Endothelial cell (in vitro differentiated cells): ENCODE measurements at regions not wholly inside any gene's neighbourhood (a gene's known extent, or its start where the extent isn't known, plus 50 kb on each side); places are given as distances from the start of the nearest gene placed in this dataset.

Experiments used
- DNase-seq: peaks from one replicate; pipeline ENCODE4 v3.0.0; 2021; ENCODE audit warnings: low spot score
- H3K27ac Mint-ChIP-seq: one replicate; pipeline ENCODE4 v1.8.0; 2021; ENCODE audit warnings: mixed read lengths, inconsistent platforms; ENCODE audit not compliant: unreplicated experiment
- H3K27me3 Mint-ChIP-seq: one replicate; pipeline ENCODE4 v1.8.0; 2021; ENCODE audit warnings: mild to moderate bottlenecking, moderate library complexity, mixed read lengths, inconsistent platforms; ENCODE audit not compliant: unreplicated experiment
- H3K36me3 Mint-ChIP-seq: one replicate; pipeline ENCODE4 v1.8.0; 2021; ENCODE audit warnings: mild to moderate bottlenecking, low read depth, mixed read lengths, inconsistent platforms; ENCODE audit not compliant: unreplicated experiment
- H3K4me1 Mint-ChIP-seq: one replicate; pipeline ENCODE4 v1.8.0; 2021; ENCODE audit warnings: mild to moderate bottlenecking, mixed read lengths, inconsistent platforms; ENCODE audit not compliant: unreplicated experiment
- H3K4me3 Mint-ChIP-seq: one replicate; pipeline ENCODE4 v1.8.0; 2021; ENCODE audit warnings: mild to moderate bottlenecking, mixed read lengths, inconsistent platforms; ENCODE audit not compliant: unreplicated experiment
- H3K9me3 Mint-ChIP-seq: one replicate; pipeline ENCODE4 v1.8.0; 2021; ENCODE audit warnings: mixed read lengths, inconsistent platforms; ENCODE audit not compliant: unreplicated experiment
- CTCF ChIP-seq: fragments of 200-600 bp; sonication (generic); IDR thresholded peaks from one replicate; pipeline ENCODE4 v1.5.0; 2021; ENCODE audit warnings: antibody characterized with exemption; ENCODE audit not compliant: unreplicated experiment

GRCh38 chr4:29058531-29058930 lies 1661.6 kb upstream of the PCDH7 start:
- Mint-ChIP-seq H3K27ac (no peak overlapping the region), H3K36me3 (no peaks in the 10 kb centered on the region), H3K27me3 (no peaks in the 10 kb centered on the region), H3K4me3 (no peak overlapping the region), H3K4me1 (peaks cover 9% of the 10 kb centered on the region), H3K9me3 (no peaks in the 10 kb centered on the region)
- TF ChIP-seq CTCF, result no peak
- no peak for DNase-seq

- H3K27ac Mint-ChIP-seq, result no peak overlapping the region
- no peak overlapping the region for H3K4me3 Mint-ChIP-seq
- no peaks in the 10 kb centered on the region for H3K36me3 Mint-ChIP-seq
- H3K27me3 Mint-ChIP-seq, result no peaks in the 10 kb centered on the region
- H3K4me1 Mint-ChIP-seq, result no peaks in the 10 kb centered on the region
- TF ChIP-seq CTCF, result no peak
- no peak for DNase-seq
- H3K9me3 Mint-ChIP-seq, result no peaks in the 10 kb centered on the region
These were observed 1653.3 kb upstream of the PCDH7 start for GRCh38 chr4:29066861-29067260.

- Mint-ChIP-seq H3K9me3 (no peaks in the 10 kb centered on the region), H3K27ac (no peak overlapping the region), H3K4me1 (no peaks in the 10 kb centered on the region), H3K4me3 (no peak overlapping the region), H3K36me3 (no peaks in the 10 kb centered on the region), H3K27me3 (no peaks in the 10 kb centered on the region)
- TF ChIP-seq CTCF, result no peak
- no peak for DNase-seq
These were observed 1646.6 kb upstream of the PCDH7 start for GRCh38 chr4:29073571-29073970.

- no peak for TF ChIP-seq CTCF
- DNase-seq, result no peak
- no peak overlapping the region for H3K27ac Mint-ChIP-seq
- no peaks in the 10 kb centered on the region for H3K36me3 Mint-ChIP-seq
- H3K4me3 Mint-ChIP-seq, result no peak overlapping the region
- no peaks in the 10 kb centered on the region for H3K9me3 Mint-ChIP-seq
- no peaks in the 10 kb centered on the region for H3K27me3 Mint-ChIP-seq
- H3K4me1 Mint-ChIP-seq, result no peaks in the 10 kb centered on the region
These were observed 1644.8 kb upstream of the PCDH7 start for GRCh38 chr4:29075366-29075765.

GRCh38 chr4:29079260-29079659 lies 1640.9 kb upstream of the PCDH7 start:
- Mint-ChIP-seq H3K4me3 (no peak overlapping the region), H3K36me3 (no peaks in the 10 kb centered on the region), H3K27ac (no peak overlapping the region), H3K9me3 (no peaks in the 10 kb centered on the region), H3K27me3 (no peaks in the 10 kb centered on the region), H3K4me1 (no peaks in the 10 kb centered on the region)
- no peak for DNase-seq
- TF ChIP-seq CTCF, result no peak
